Mesenchymal stem cell (in vitro differentiated cells and primary cell): ENCODE measurements at regions not wholly inside any gene's neighbourhood (a gene's known extent, or its start where the extent isn't known, plus 50 kb on each side); places are given as distances from the start of the nearest gene placed in this dataset.
A peak's percentile ranks its signal among the peaks of the same experiment; 100 is the strongest.

Experiments used
- DNase-seq: peaks from one replicate; pipeline ENCODE4 v3.0.0-alpha.2; 2013
- H2AFZ ChIP-seq: one replicate; pipeline ENCODE4 v1.6.1; 2013; ENCODE audit warnings: low read depth, mild to moderate bottlenecking, control low read depth, inconsistent platforms, low read length, moderate library complexity
- H2AK5ac ChIP-seq: 2 replicates; pipeline ENCODE4 v1.6.1; 2013; ENCODE audit warnings: low read length, moderate library complexity, mild to moderate bottlenecking, inconsistent platforms; ENCODE audit not compliant: severe bottlenecking
- H2BK120ac ChIP-seq: one replicate; pipeline ENCODE4 v1.6.1; 2013; ENCODE audit warnings: low read depth, mild to moderate bottlenecking, inconsistent platforms, low read length, moderate library complexity
- H2BK12ac ChIP-seq, 2 experiments: one replicate each; pipeline ENCODE4 v1.6.1; 2013; ENCODE audit warnings: inconsistent platforms in 2 of 2, low read length in 2 of 2, mild to moderate bottlenecking in 2 of 2, moderate library complexity in 2 of 2, control low read depth in 1 of 2
- H2BK15ac ChIP-seq: one replicate; pipeline ENCODE4 v1.6.1; 2013; ENCODE audit warnings: mild to moderate bottlenecking, low read depth, inconsistent platforms; ENCODE audit not compliant: poor library complexity, severe bottlenecking
- H2BK5ac ChIP-seq: 2 replicates; pipeline ENCODE4 v1.6.1; 2013; ENCODE audit warnings: low read depth, mild to moderate bottlenecking, low read length, control low read depth, inconsistent platforms; ENCODE audit not compliant: poor library complexity, severe bottlenecking
- H3K14ac ChIP-seq, 2 experiments: one replicate each; pipeline ENCODE4 v1.6.1; 2013; ENCODE audit warnings: inconsistent platforms in 2 of 2, low read length in 2 of 2, control low read depth in 1 of 2, mild to moderate bottlenecking in 1 of 2, moderate library complexity in 1 of 2
- H3K18ac ChIP-seq, 2 experiments: one replicate each; pipeline ENCODE4 v1.6.1; 2013; ENCODE audit warnings: inconsistent platforms in 2 of 2, low read length in 2 of 2, control low read depth in 1 of 2, low read depth in 1 of 2, mild to moderate bottlenecking in 1 of 2
- H3K23ac ChIP-seq, 2 experiments: one replicate each; pipeline ENCODE4 v1.6.1; 2013; ENCODE audit warnings: inconsistent platforms in 2 of 2, low read length in 2 of 2, mild to moderate bottlenecking in 2 of 2, moderate library complexity in 2 of 2, control low read depth in 1 of 2
- H3K27ac ChIP-seq: 2 replicates; pipeline ENCODE4 v1.5.1; 2013; ENCODE audit warnings: mild to moderate bottlenecking, moderate library complexity, low read length, control low read depth, inconsistent platforms; ENCODE audit not compliant: poor library complexity, severe bottlenecking
- H3K27me3 ChIP-seq, 2 experiments: 2 replicates each; pipeline versions ENCODE4 v1.6.1 to v1.7.0; 2013; ENCODE audit warnings: low read length in 2 of 2, mild to moderate bottlenecking in 2 of 2, moderate library complexity in 2 of 2, control low read depth in 1 of 2, inconsistent platforms in 1 of 2; ENCODE audit not compliant: control insufficient read depth in 1 of 2, insufficient read depth in 1 of 2
- H3K36me3 ChIP-seq, 2 experiments: 2 replicates each; pipeline versions ENCODE4 v1.6.1 to v1.7.0; 2013; ENCODE audit warnings: low read length in 2 of 2, control low read depth in 1 of 2, inconsistent platforms in 1 of 2, low read depth in 1 of 2, mild to moderate bottlenecking in 1 of 2; ENCODE audit not compliant: insufficient read depth in 2 of 2, control insufficient read depth in 1 of 2
- H3K4ac ChIP-seq, 2 experiments: one replicate each; pipeline ENCODE4 v1.6.1; 2013; ENCODE audit warnings: inconsistent platforms in 2 of 2, low read length in 2 of 2, mild to moderate bottlenecking in 2 of 2, moderate library complexity in 2 of 2, control low read depth in 1 of 2, low read depth in 1 of 2
- H3K4me1 ChIP-seq: 2 replicates; pipeline ENCODE4 v1.6.1; 2013; ENCODE audit warnings: low read depth, low read length, control low read depth; ENCODE audit not compliant: control insufficient read depth, insufficient read depth
- H3K4me2 ChIP-seq: 2 replicates; pipeline ENCODE4 v1.6.1; 2013; ENCODE audit warnings: low read length, mild to moderate bottlenecking, inconsistent platforms; ENCODE audit not compliant: poor library complexity, severe bottlenecking
- H3K4me3 ChIP-seq, 2 experiments: 2 replicates each; pipeline versions ENCODE4 v1.5.1 to v1.7.0; 2013; ENCODE audit warnings: low read length in 2 of 2, mild to moderate bottlenecking in 2 of 2, control low read depth in 1 of 2, low read depth in 1 of 2; ENCODE audit not compliant: insufficient read depth in 1 of 2
- H3K79me1 ChIP-seq: replicated peaks from 2 replicates; pipeline ENCODE4 v1.6.1; 2013; ENCODE audit warnings: mild to moderate bottlenecking, control low read depth, low read length, inconsistent platforms; ENCODE audit not compliant: poor library complexity, severe bottlenecking
- H3K9ac ChIP-seq: 2 replicates; pipeline ENCODE4 v1.7.0; 2013; ENCODE audit warnings: mild to moderate bottlenecking, low read length, moderate library complexity
- H3K9me3 ChIP-seq: 2 replicates; pipeline ENCODE4 v1.7.0; 2013; ENCODE audit warnings: mild to moderate bottlenecking, low read length; ENCODE audit not compliant: control insufficient read depth
- H4K8ac ChIP-seq: one replicate; pipeline ENCODE4 v1.6.1; 2013; ENCODE audit warnings: inconsistent platforms, mild to moderate bottlenecking, low read length, moderate library complexity
- H4K91ac ChIP-seq: one replicate; pipeline ENCODE4 v1.6.1; 2013; ENCODE audit warnings: mild to moderate bottlenecking, low read length, inconsistent platforms
- WGBS: methylation state at CpG from one replicate; pipeline ENCODE4 v1.1.7; 2013; ENCODE audit warnings: mixed read lengths; 5-methylcytosine and 5-hydroxymethylcytosine counted together

DNA sequence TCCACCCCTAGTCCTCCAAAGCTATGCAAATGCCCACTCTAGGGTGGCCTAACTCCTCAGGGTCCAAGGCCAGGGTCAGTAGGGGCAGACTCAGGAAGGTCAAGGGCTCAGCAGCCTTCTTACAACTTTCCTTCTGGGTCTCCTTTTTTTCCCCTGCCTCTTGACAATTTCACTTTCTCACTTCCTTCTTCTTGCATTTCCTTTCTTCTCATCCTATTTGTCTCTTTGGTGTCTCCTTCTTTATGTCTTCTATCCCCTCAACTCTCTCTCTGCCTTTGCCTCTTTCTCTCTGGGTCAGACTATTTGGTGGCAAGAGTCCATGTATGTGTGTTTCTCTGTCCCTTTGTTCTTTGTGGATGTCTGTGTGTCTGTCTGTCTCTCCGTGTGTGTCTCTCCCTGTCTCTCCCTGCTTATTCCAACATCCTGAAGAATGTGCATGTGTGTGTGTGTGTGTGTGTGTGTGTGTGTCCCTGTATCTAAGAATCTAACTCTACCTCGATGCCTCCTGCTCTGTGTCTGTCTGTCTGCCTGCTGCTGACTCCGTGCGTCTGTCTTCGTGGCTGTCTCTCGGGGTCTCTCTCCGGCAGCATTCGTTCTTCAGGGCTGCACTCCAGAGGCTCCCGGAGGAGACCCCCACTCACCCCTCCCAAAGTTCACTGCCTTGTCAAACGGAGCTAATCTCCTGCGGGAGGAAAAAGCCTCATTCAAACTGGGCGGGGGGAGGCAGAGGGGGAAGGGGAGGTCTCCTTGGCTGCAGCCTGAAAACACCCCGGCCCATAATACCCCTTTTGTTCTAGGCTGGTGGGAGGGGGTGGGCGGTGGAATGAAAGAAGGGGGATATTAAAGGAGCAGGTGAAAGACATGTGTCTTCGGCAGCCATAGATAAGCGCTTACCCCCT lies 51.7 kb upstream of the FOXP4 start:
- Histone ChIP-seq H3K9me3 (no peaks in the 10 kb centered on the region), H3K14ac (no peak overlapping the region), H3K4me3 (no peak overlapping the region), H4K91ac (no peak overlapping the region), H3K4me1 (peaks cover 7% of the 10 kb centered on the region), H2BK15ac (no peak overlapping the region), H3K4me2 (no peak overlapping the region), H2AFZ (no peak overlapping the region), H3K18ac (no peak overlapping the region), H3K27me3 (peaks cover 62 to 64% of the 10 kb centered on the region in 2 experiments), H3K23ac (no peak overlapping the region), H3K79me1 (no peaks in the 10 kb centered on the region), H2BK12ac (no peak overlapping the region), H3K4ac (peak overlapping the region in 1 of 2 experiments; percentile 15), H3K9ac (no peak overlapping the region), H4K8ac (no peak overlapping the region), H3K27ac (no peak overlapping the region), H2BK120ac (no peak overlapping the region), H2BK5ac (no peak overlapping the region), H2AK5ac (no peak overlapping the region), H3K36me3 (no peaks in the 10 kb centered on the region)
- WGBS = 53% methylated on average over 8 of the region's 16 CpGs
- DNase-seq = peak; percentile 35
